Prostate gland (tissue), 2 donors: ENCODE measurements at regions not wholly inside any gene's neighbourhood (a gene's known extent, or its start where the extent isn't known, plus 50 kb on each side); places are given as distances from the start of the nearest gene placed in this dataset.
"Not testable (repeated sequence)": the region's sequence is repeated elsewhere in the genome, so short reads cannot be mapped to it uniquely, and the experiment has no call there.

Source experiments
- DNase-seq: peaks from one replicate; pipeline ENCODE4 v3.0.0-alpha.2; 2019; ENCODE audit warnings: low spot score
- H3K27ac ChIP-seq, 2 donors: fragments of 200-600 bp; sonication (generic); 2 replicates each; pipeline ENCODE4 v1.5.1; 2017 to 2019
- H3K27me3 ChIP-seq: fragments of 200-600 bp; sonication (generic); replicated peaks from 2 replicates; pipeline ENCODE4 v1.5.1; 2019; ENCODE audit not compliant: insufficient read depth
- H3K36me3 ChIP-seq, 2 donors: fragments of 200-600 bp; sonication (generic); 1 replicate in 1 of 2; 2 replicates in 1 of 2; pipeline versions ENCODE4 v1.5.1 to v1.8.1; 2017 to 2019
- H3K4me1 ChIP-seq: fragments of 200-600 bp; sonication (generic); replicated peaks from 2 replicates; pipeline ENCODE4 v1.5.1; 2019
- H3K4me3 ChIP-seq, 2 donors: fragments of 200-600 bp; sonication (generic); 2 replicates each; pipeline ENCODE4 v1.5.1; 2017 to 2019
- H3K9me3 ChIP-seq: fragments of 200-600 bp; sonication (generic); 2 replicates; pipeline ENCODE4 v1.5.1; 2017
- POLR2A ChIP-seq: fragments of 450-650 bp; IDR thresholded peaks from one replicate; pipeline ENCODE4 v1.6.1; 2016; ENCODE audit warnings: antibody characterized with exemption, mild to moderate bottlenecking
- POLR2AphosphoS5 ChIP-seq: sonication (generic); formaldehyde crosslinking; IDR thresholded peaks from one replicate; pipeline ENCODE4 v1.6.1; 2017; ENCODE audit warnings: antibody characterized with exemption
- WGBS: methylation state at CpG from one replicate; pipeline ENCODE4 v1.1.5; 2018; 5-methylcytosine and 5-hydroxymethylcytosine counted together
- intact Hi-C: fragments of 100-400 bp; cut with DNase I; formaldehyde crosslinking; loops from one replicate; pipeline ENCODE4 v1.14.2; 2022
- TF ChIP-seq, protein P1 (sequence below), 4 experiments: fragments of 200-600 bp in 2 of 4; fragments of 450-650 bp in 2 of 4; sonication (generic) in 2 of 4; IDR thresholded peaks; 1 replicate in 3 of 4; 2 replicates in 1 of 4; pipeline ENCODE4 v1.5.1; 2016 to 2019; ENCODE audit warnings: antibody characterized with exemption in 4 of 4, mild to moderate bottlenecking in 2 of 4, moderate library complexity in 2 of 4

DNA sequence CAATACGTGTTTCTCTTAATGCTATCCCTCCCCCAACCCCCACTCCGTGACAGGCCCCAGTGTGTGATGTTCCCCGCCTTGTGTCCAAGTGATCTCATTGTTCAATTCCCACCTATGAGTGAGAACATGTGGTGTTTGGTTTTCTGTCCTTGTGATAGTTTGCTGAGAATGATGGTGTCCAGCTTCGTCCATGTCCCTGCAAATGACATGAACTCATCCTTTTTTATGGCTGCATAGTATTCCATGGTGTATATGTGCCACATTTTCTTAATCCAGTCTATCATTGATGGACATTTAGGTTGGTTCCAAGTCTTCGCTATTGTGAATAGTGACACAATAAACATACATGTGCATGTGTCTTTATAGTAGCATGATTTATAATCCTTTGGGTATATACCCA is 52.5 kb downstream of the KIAA0408 start:
- 93% methylated on average over 5 of the region's 5 CpGs for WGBS
- H3K36me3 ChIP-seq, H3K27me3 ChIP-seq, intact Hi-C loops, H3K4me3 ChIP-seq, H3K9me3 ChIP-seq, H3K27ac ChIP-seq, DNase-seq, H3K4me1 ChIP-seq: not testable (repeated sequence)

DNA sequence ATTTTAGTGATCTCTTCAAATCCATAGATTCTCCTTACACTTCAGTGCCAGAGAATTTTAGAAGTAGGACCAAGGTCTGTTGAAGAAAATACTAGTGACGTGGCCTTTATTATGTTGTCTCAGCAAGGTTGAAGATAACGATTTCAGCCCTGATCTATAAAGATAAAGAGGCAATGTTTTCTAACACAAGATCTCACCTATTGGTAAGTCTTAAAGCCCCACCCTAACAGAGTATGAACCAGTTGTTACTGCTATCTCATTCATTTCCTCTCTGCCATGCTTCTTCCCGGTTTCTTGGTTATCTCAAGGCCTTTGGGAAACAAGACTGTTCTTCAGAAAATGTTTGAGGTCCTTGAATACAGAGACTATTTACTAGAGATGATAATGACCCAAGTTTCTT is 53.1 kb downstream of the KIAA0408 start:
- no peak for DNase-seq
- TF ChIP-seq POLR2A (no peak), POLR2AphosphoS5 (no peak)
- TF ChIP-seq, protein P1, sequence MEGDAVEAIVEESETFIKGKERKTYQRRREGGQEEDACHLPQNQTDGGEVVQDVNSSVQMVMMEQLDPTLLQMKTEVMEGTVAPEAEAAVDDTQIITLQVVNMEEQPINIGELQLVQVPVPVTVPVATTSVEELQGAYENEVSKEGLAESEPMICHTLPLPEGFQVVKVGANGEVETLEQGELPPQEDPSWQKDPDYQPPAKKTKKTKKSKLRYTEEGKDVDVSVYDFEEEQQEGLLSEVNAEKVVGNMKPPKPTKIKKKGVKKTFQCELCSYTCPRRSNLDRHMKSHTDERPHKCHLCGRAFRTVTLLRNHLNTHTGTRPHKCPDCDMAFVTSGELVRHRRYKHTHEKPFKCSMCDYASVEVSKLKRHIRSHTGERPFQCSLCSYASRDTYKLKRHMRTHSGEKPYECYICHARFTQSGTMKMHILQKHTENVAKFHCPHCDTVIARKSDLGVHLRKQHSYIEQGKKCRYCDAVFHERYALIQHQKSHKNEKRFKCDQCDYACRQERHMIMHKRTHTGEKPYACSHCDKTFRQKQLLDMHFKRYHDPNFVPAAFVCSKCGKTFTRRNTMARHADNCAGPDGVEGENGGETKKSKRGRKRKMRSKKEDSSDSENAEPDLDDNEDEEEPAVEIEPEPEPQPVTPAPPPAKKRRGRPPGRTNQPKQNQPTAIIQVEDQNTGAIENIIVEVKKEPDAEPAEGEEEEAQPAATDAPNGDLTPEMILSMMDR (IDR thresholded peaks at IDR 0.05), result no peak
- no peaks in the 10 kb centered on the region for H3K36me3 ChIP-seq
- H3K27ac ChIP-seq, result no peak overlapping the region
- H3K4me1 ChIP-seq, result no peaks in the 10 kb centered on the region
- H3K4me3 ChIP-seq, result no peak overlapping the region
- no peaks in the 10 kb centered on the region for H3K9me3 ChIP-seq
- whole genome bisulfite sequencing, result 48% methylated on average over 3 of the region's 3 CpGs
- no peaks in the 10 kb centered on the region for H3K27me3 ChIP-seq
- intact Hi-C loops, result no loop called here

DNA sequence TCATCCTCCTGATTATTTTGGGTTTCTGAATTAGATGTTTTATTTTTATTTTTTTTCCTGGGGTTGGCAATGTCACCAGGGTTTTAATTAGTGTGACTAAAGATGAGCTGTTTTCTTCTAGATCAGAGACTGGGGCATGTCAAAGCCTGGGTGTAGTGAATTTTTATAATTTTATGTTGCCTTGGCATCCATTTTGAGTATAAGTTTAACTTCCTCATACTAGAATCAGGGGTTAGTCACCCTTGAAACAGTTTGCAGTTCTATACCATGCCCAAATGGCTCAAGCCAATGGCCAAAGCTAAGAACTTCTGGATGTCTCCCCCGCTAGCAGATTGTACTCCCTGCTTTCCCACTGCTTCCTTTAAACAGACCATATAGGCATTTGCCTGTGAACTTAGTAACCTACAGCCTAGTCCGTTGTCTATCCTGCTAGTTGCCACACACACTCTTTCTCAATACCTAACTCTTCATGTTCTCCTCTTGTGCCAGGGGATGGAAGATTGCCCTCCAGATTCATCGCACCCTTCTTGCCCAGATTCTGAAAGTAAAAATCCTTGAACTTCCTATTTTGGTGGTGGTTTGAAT is 54.5 kb downstream of the KIAA0408 start:
- no peak for DNase-seq
- Histone ChIP-seq H3K27ac (no peak overlapping the region), H3K9me3 (no peaks in the 10 kb centered on the region), H3K36me3 (no peaks in the 10 kb centered on the region), H3K4me3 (no peak overlapping the region), H3K4me1 (no peaks in the 10 kb centered on the region), H3K27me3 (no peaks in the 10 kb centered on the region)
- WGBS, result 60% methylated on average over 3 of the region's 3 CpGs
- TF ChIP-seq POLR2A, result no peak
- TF ChIP-seq, protein P1 (IDR thresholded peaks at IDR 0.05), result no peak
- TF ChIP-seq POLR2AphosphoS5, result no peak
- intact Hi-C loops, result no loop called here

DNA sequence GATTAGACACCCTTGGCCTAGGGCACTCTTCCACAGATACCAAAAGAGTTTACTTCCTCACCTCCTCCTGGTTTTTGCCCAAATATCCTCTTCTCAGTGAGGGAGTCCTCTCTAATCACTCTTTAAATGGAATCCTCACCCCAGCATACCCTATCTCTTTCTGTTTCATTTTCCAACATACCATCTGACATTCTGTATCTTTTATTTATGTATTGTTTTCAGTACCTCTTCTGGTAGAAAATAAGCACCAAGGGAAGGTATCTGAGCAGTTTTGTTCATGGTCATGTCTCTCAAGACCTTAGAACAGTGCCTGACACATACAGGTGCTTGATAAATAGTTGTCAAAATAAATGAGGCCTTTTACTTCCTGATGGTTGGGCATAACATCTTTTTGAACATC is 55.1 kb downstream of the KIAA0408 start:
- TF ChIP-seq, protein P1 (IDR thresholded peaks at IDR 0.05), result no peak
- TF ChIP-seq POLR2A, result no peak
- no peak for TF ChIP-seq POLR2AphosphoS5
- intact Hi-C loops, result no loop called here
- Histone ChIP-seq H3K27me3 (no peaks in the 10 kb centered on the region), H3K9me3 (no peaks in the 10 kb centered on the region), H3K4me3 (no peak overlapping the region), H3K4me1 (no peaks in the 10 kb centered on the region), H3K36me3 (no peaks in the 10 kb centered on the region), H3K27ac (no peak overlapping the region)
- no peak for DNase-seq

DNA sequence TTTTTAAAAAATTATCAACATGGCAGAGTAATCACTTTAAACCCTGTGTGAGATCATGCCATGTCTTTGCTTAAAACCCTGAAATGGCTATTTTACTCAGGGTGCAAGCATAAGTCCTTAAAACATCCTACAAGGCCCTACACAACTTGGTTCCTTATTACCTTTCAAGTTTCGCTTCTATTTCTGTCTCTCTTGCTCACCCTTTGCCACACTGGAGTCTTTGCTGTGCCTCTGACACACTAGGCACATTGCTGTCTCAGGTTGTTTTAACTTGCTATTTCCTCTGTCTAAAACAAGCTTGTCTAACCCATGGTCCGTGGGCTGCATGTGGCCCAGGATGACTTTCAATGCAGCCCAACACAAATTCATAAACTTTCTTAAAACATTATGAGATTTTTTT is 55.6 kb downstream of the KIAA0408 start:
- no peaks in the 10 kb centered on the region for H3K36me3 ChIP-seq
- intact Hi-C loops, result no loop called here
- no peak for DNase-seq
- H3K4me3 ChIP-seq, result no peak overlapping the region
- no peaks in the 10 kb centered on the region for H3K27me3 ChIP-seq
- 96% methylated on average over 2 of the region's 2 CpGs for WGBS
- no peaks in the 10 kb centered on the region for H3K9me3 ChIP-seq
- TF ChIP-seq POLR2AphosphoS5 (no peak), POLR2A (no peak)
- TF ChIP-seq, protein P1 (IDR thresholded peaks at IDR 0.05), result no peak
- no peak overlapping the region for H3K27ac ChIP-seq
- H3K4me1 ChIP-seq, result no peaks in the 10 kb centered on the region
